PC-9 (cell line): ENCODE measurements at regions not wholly inside any gene's neighbourhood (a gene's known extent, or its start where the extent isn't known, plus 50 kb on each side); places are given as distances from the start of the nearest gene placed in this dataset.

Source experiments
- EZH2 ChIP-seq: fragments of 200-600 bp; sonication (generic); IDR thresholded peaks from 2 replicates; pipeline ENCODE4 v1.8.0; 2017; ENCODE audit warnings: antibody characterized with exemption, low read depth
- TF ChIP-seq, protein P1 (sequence below): fragments of 200-600 bp; sonication (generic); conservative IDR thresholded peaks from 2 replicates; pipeline ENCODE4 v1.6.1; 2017; ENCODE audit warnings: mixed run types, antibody characterized with exemption, mild to moderate bottlenecking, moderate library complexity

DNA sequence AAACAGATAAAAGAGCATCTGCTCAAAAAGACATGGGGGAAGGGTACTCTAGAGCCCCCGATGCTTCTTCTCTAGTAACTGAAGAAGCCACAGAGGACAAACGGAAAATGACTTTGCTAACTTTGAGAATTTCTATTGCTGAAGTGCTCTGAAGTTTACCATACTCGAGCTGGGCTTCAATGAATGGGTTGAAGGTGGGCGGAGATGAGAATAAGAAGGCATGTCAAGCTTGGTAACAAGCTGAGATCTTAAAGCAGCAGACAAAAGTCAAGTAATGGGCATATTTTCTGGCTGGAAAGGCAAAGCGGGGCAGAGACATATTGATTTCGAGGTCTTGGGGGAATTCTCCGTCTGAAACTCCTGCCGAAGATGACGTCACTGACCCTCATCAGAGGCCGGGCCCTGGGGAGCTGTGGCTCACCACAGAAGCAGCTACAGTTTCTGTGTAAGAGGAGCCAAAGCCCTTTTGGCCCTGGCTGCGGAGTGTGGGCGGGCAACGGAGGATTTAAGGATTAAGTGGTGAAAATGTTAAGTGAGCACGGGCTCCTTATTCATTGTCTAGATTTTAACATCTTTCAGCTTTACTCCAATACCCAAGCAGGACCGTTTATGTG, 115.8 kb upstream of the SLIT3 start:
- TF ChIP-seq, protein P1, sequence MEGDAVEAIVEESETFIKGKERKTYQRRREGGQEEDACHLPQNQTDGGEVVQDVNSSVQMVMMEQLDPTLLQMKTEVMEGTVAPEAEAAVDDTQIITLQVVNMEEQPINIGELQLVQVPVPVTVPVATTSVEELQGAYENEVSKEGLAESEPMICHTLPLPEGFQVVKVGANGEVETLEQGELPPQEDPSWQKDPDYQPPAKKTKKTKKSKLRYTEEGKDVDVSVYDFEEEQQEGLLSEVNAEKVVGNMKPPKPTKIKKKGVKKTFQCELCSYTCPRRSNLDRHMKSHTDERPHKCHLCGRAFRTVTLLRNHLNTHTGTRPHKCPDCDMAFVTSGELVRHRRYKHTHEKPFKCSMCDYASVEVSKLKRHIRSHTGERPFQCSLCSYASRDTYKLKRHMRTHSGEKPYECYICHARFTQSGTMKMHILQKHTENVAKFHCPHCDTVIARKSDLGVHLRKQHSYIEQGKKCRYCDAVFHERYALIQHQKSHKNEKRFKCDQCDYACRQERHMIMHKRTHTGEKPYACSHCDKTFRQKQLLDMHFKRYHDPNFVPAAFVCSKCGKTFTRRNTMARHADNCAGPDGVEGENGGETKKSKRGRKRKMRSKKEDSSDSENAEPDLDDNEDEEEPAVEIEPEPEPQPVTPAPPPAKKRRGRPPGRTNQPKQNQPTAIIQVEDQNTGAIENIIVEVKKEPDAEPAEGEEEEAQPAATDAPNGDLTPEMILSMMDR, result no peak
- TF ChIP-seq EZH2, result no peak
